HEK293T (cell line): ENCODE measurements at regions not wholly inside any gene's neighbourhood (a gene's known extent, or its start where the extent isn't known, plus 50 kb on each side); places are given as distances from the start of the nearest gene placed in this dataset.

Experiments used
- CTCF ChIA-PET: fragments of 350-600 bp; formaldehyde crosslinking; extraction: SDS; loops from one replicate; lab custom pipeline; 2021; ENCODE audit warnings: antibody characterized with exemption, inconsistent platforms; lab: Yijun Ruan, JAX
- POLR2A ChIA-PET: fragments of 350-600 bp; formaldehyde crosslinking; extraction: SDS; loops from one replicate; lab custom pipeline; 2020; ENCODE audit warnings: antibody characterized with exemption, inconsistent platforms; lab: Yijun Ruan, JAX
- DNase-seq: peaks from one replicate; pipeline ENCODE4 v3.0.0; 2012; ENCODE audit warnings: mixed read lengths; ENCODE audit errors: extremely low spot score
- ARNT ChIP-seq: fragments of 450-650 bp; IDR thresholded peaks from 2 replicates; pipeline ENCODE4 v1.6.1; 2017; ENCODE audit warnings: mild to moderate bottlenecking
- BHLHE40 ChIP-seq: fragments of 450-650 bp; IDR thresholded peaks from 2 replicates; pipeline ENCODE4 v1.6.1; 2016; ENCODE audit warnings: mild to moderate bottlenecking, moderate library complexity, borderline replicate concordance
- CTBP1 ChIP-seq: fragments of 450-650 bp; IDR thresholded peaks from 2 replicates; pipeline ENCODE4 v1.6.1; 2016; ENCODE audit warnings: borderline replicate concordance
- ELF4 ChIP-seq: fragments of 450-650 bp; IDR thresholded peaks from 2 replicates; pipeline ENCODE4 v1.6.1; 2017; ENCODE audit warnings: antibody characterized with exemption
- FOXA1 ChIP-seq: fragments of 450-650 bp; IDR thresholded peaks from 2 replicates; pipeline ENCODE4 v1.6.1; 2016; ENCODE audit warnings: mild to moderate bottlenecking
- FOXK2 ChIP-seq: fragments of 450-650 bp; IDR thresholded peaks from 2 replicates; pipeline ENCODE4 v1.6.1; 2016; ENCODE audit warnings: mild to moderate bottlenecking
- FOXM1 ChIP-seq: fragments of 450-650 bp; IDR thresholded peaks from 2 replicates; pipeline ENCODE4 v1.6.1; 2017; ENCODE audit warnings: mild to moderate bottlenecking, borderline replicate concordance
- HDGF ChIP-seq: fragments of 450-650 bp; IDR thresholded peaks from 2 replicates; pipeline ENCODE4 v1.6.1; 2017; ENCODE audit warnings: antibody characterized with exemption, borderline replicate concordance
- L3MBTL2 ChIP-seq: fragments of 450-650 bp; conservative IDR thresholded peaks from 2 replicates; pipeline ENCODE4 v1.6.1; 2016; ENCODE audit warnings: mild to moderate bottlenecking
- LEF1 ChIP-seq: fragments of 450-650 bp; IDR thresholded peaks from 2 replicates; pipeline ENCODE4 v1.6.1; 2017; ENCODE audit warnings: mild to moderate bottlenecking, borderline replicate concordance
- NFRKB ChIP-seq: fragments of 450-650 bp; IDR thresholded peaks from 2 replicates; pipeline ENCODE4 v1.6.1; 2016; ENCODE audit warnings: mild to moderate bottlenecking, moderate library complexity
- PKNOX1 ChIP-seq: fragments of 450-650 bp; IDR thresholded peaks from 2 replicates; pipeline ENCODE4 v1.6.1; 2016
- SP1 ChIP-seq: fragments of 450-650 bp; IDR thresholded peaks from 2 replicates; pipeline ENCODE4 v1.6.1; 2017
- SUZ12 ChIP-seq: fragments of 450-650 bp; IDR thresholded peaks from 2 replicates; pipeline ENCODE4 v1.6.1; 2016; ENCODE audit warnings: mild to moderate bottlenecking
- TARDBP ChIP-seq: fragments of 450-650 bp; IDR thresholded peaks from 2 replicates; pipeline ENCODE4 v1.6.1; 2016
- ZNF384 ChIP-seq: fragments of 450-650 bp; IDR thresholded peaks from 2 replicates; pipeline ENCODE4 v1.6.1; 2016

- no peak for TF ChIP-seq SP1
- no peak for TF ChIP-seq ZNF384
- TF ChIP-seq BHLHE40, result no peak
- no peak for TF ChIP-seq ELF4
- no peak for TF ChIP-seq L3MBTL2
- TF ChIP-seq CTBP1, result no peak
- TF ChIP-seq FOXK2, result no peak
- TF ChIP-seq SUZ12, result no peak
- TF ChIP-seq ARNT, result no peak
- no peak for TF ChIP-seq LEF1
- no peak for TF ChIP-seq NFRKB
- ChIA-PET POLR2A (no interaction called here), CTCF (no interaction called here)
- no peak for DNase-seq
These were observed 226.8 kb upstream of the IRX4 start for GRCh38 chr5:2109566-2109965.

- CTCF ChIA-PET, result interaction anchor here (0.6 kb wide), 1 partner anchor 18 kb away, joined by 3 read pairs; no protein-coding TSS in a partner anchor
- POLR2A ChIA-PET, result no interaction called here
- DNase-seq, result no peak
- no peak for TF ChIP-seq SP1
These were observed 224.0 kb upstream of the IRX4 start for GRCh38 chr5:2106721-2107120.

- CTCF ChIA-PET, result no interaction called here
- TF ChIP-seq LEF1, result no peak
- TF ChIP-seq PKNOX1, result no peak
- no peak for TF ChIP-seq HDGF
- no peak for TF ChIP-seq CTBP1
- TF ChIP-seq BHLHE40, result no peak
- no peak for TF ChIP-seq ARNT
- TF ChIP-seq ZNF384, result no peak
- TF ChIP-seq FOXA1, result no peak
- TF ChIP-seq TARDBP, result no peak
- TF ChIP-seq SP1, result no peak
- DNase-seq, result no peak
- POLR2A ChIA-PET, result no interaction called here
These were observed 222.4 kb upstream of the IRX4 start for GRCh38 chr5:2105141-2105540.

- TF ChIP-seq NFRKB, result no peak
- no peak for TF ChIP-seq HDGF
- TF ChIP-seq FOXA1, result no peak
- no peak for TF ChIP-seq ARNT
- no peak for TF ChIP-seq SUZ12
- DNase-seq, result no peak
- ChIA-PET CTCF (no interaction called here), POLR2A (no interaction called here)
These were observed 221.2 kb upstream of the IRX4 start for GRCh38 chr5:2103940-2104339.

- no peak for TF ChIP-seq CTBP1
- no peak for TF ChIP-seq ZNF384
- no peak for TF ChIP-seq FOXK2
- no peak for TF ChIP-seq LEF1
- ChIA-PET POLR2A (no interaction called here), CTCF (no interaction called here)
- DNase-seq, result no peak
These were observed 220.4 kb upstream of the IRX4 start for GRCh38 chr5:2102819-2103776.

GRCh38 chr5:2101685-2102084 is 219.0 kb upstream of the IRX4 start:
- ChIA-PET CTCF (no interaction called here), POLR2A (no interaction called here)
- TF ChIP-seq FOXA1 (no peak), LEF1 (no peak), SP1 (no peak), BHLHE40 (no peak), ELF4 (no peak), FOXM1 (no peak), PKNOX1 (no peak), NFRKB (no peak), ZNF384 (no peak), TARDBP (no peak), ARNT (no peak), CTBP1 (no peak), FOXK2 (no peak), HDGF (no peak), L3MBTL2 (no peak), SUZ12 (no peak)
- no peak for DNase-seq

GRCh38 chr5:2096887-2097505 is 214.3 kb upstream of the IRX4 start:
- POLR2A ChIA-PET, result no interaction called here
- CTCF ChIA-PET, result no interaction called here

More at GRCh38 chr5:2096887-2097505, 214.3 kb upstream of the IRX4 start:
- TF ChIP-seq ELF4, result no peak
- no peak for TF ChIP-seq NFRKB
- TF ChIP-seq BHLHE40, result no peak
- no peak for TF ChIP-seq FOXM1
- TF ChIP-seq FOXA1, result no peak
- TF ChIP-seq SP1, result no peak
- no peak for TF ChIP-seq ZNF384
- no peak for TF ChIP-seq FOXK2
- TF ChIP-seq PKNOX1, result no peak
- no peak for TF ChIP-seq HDGF
- no peak for TF ChIP-seq L3MBTL2
- TF ChIP-seq CTBP1, result no peak
- no peak for TF ChIP-seq ARNT
- no peak for TF ChIP-seq SUZ12
- no peak for TF ChIP-seq LEF1
- no peak for TF ChIP-seq TARDBP
- DNase-seq, result no peak
